HCT116 (cell line): ENCODE measurements at regions not wholly inside any gene's neighbourhood (a gene's known extent, or its start where the extent isn't known, plus 50 kb on each side); places are given as distances from the start of the nearest gene placed in this dataset.

Experiments
- ATF3 ChIP-seq: IDR thresholded peaks from 2 replicates; pipeline ENCODE4 v1.6.1; 2012
- CEBPB ChIP-seq: IDR thresholded peaks from 2 replicates; pipeline ENCODE4 v1.6.1; 2012; ENCODE audit warnings: low read depth
- CTCF ChIP-seq, 3 experiments: fragments of 200-600 bp in 1 of 3; sonication (generic) in 1 of 3; IDR thresholded peaks in 2 of 3; conservative IDR thresholded peaks in 1 of 3; 2 replicates each; pipeline ENCODE4 v1.5.1; 2012 to 2017; ENCODE audit warnings: low read depth in 2 of 3, low read length in 2 of 3, antibody characterized with exemption in 1 of 3, borderline replicate concordance in 1 of 3, control low read depth in 1 of 3, mild to moderate bottlenecking in 1 of 3, mixed read lengths in 1 of 3, mixed run types in 1 of 3, moderate library complexity in 1 of 3; ENCODE audit not compliant: insufficient read depth in 1 of 3
- EGR1 ChIP-seq: IDR thresholded peaks from 2 replicates; pipeline ENCODE4 v1.6.1; 2012; ENCODE audit warnings: low read depth
- EZH2 ChIP-seq: fragments of 200-600 bp; sonication (generic); IDR thresholded peaks from 2 replicates; pipeline ENCODE4 v1.6.1; 2017; ENCODE audit warnings: antibody characterized with exemption, mixed run types
- JUND ChIP-seq: IDR thresholded peaks from 2 replicates; pipeline ENCODE4 v1.6.1; 2012
- POLR2A ChIP-seq: IDR thresholded peaks from 2 replicates; pipeline ENCODE4 v1.7.0; 2011; ENCODE audit warnings: borderline replicate concordance; ENCODE audit not compliant: insufficient read depth, insufficient read length; ENCODE audit errors: extremely low read depth
- POLR2AphosphoS5 ChIP-seq: IDR thresholded peaks from 2 replicates; pipeline ENCODE4 v1.6.1; 2011; ENCODE audit warnings: mild to moderate bottlenecking, low read depth, low read length, moderate library complexity
- YY1 ChIP-seq: IDR thresholded peaks from 2 replicates; pipeline ENCODE4 v1.6.1; 2011; ENCODE audit warnings: low read length, low read depth, moderate library complexity, mild to moderate bottlenecking; ENCODE audit not compliant: insufficient replicate concordance; ENCODE audit errors: extremely low read depth
- ZNF274 ChIP-seq: fragments of 200-500 bp; sonication (Bioruptor generic); IDR thresholded peaks from 2 replicates; pipeline ENCODE4 v1.6.1; 2014; ENCODE audit warnings: mild to moderate bottlenecking, low read depth, low read length, inconsistent platforms

DNA sequence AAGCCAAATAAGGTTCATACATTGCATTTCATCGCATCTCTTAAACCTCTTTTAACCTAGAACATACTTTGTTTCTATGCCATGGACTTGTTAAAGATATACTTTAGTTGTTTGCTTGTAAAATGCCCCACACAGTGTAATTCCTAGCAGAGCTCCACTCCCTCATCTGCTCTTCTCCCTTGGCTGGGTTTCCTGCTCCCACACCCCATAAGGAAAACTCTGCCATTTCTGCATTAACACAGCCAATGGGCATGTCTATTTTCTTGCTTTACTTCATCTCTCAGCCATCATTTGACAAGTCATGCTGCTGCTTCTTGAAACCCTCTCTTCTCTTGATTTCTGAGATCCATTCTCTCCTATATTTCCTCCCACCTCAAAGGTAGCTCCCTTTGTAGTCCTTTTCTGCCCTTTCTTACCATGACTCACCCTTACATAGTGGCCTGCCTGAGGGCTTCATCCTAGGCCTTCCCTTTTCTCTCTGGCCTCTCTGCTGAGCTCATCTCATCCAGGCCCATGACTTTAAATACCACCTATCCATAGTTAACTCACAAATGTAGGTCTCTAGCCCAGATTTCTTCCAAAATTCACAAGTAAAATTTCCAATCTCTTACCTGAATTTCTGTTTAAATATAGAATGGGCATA, 471.4 kb downstream of the ADRA2A start:
- TF ChIP-seq POLR2A (no peak), CTCF (IDR thresholded peaks at IDR 0.05 in 2 of 3, conservative IDR thresholded peaks at IDR 0.05 in 1 of 3; ENCODE audit: borderline replicate concordance in 1 of 3, insufficient read depth in 1 of 3, low read depth in 2 of 3, low read length in 2 of 3) (no peak), CEBPB (no peak), EGR1 (no peak), JUND (no peak), YY1 (no peak), EZH2 (no peak), POLR2AphosphoS5 (no peak), ZNF274 (no peak), ATF3 (no peak)
